Fibroblast of lung (primary cell): ENCODE measurements at regions not wholly inside any gene's neighbourhood (a gene's known extent, or its start where the extent isn't known, plus 50 kb on each side); places are given as distances from the start of the nearest gene placed in this dataset.

Source experiments
- CTCF ChIP-seq, 2 donors: IDR thresholded peaks in 1 of 2; conservative IDR thresholded peaks in 1 of 2; 1 replicate in 1 of 2; 2 replicates in 1 of 2; pipeline ENCODE4 v1.5.1; 2011 to 2012; ENCODE audit warnings: low read length in 2 of 2, control low read depth in 1 of 2, inconsistent platforms in 1 of 2, low read depth in 1 of 2, mild to moderate bottlenecking in 1 of 2
- EZH2 ChIP-seq: IDR thresholded peaks from 2 replicates; pipeline ENCODE4 v1.5.1; 2012; ENCODE audit warnings: low read length, control low read depth, mild to moderate bottlenecking; ENCODE audit errors: missing control alignments

GRCh38 chr7:42348071-42348470 lies 111.1 kb upstream of the GLI3 start:
- no peak for TF ChIP-seq EZH2
- no peak for TF ChIP-seq CTCF (conservative IDR thresholded peaks at IDR 0.05 in 1 of 2, IDR thresholded peaks at IDR 0.05 in 1 of 2; ENCODE audit: low read depth in 1 of 2, low read length in 2 of 2)
